ENCODE measurements at regions not wholly inside any gene's neighbourhood (a gene's known extent, or its start where the extent isn't known, plus 50 kb on each side); places are given as distances from the start of the nearest gene placed in this dataset.

GRCh38 chr2:33666879-33667278 is 67.8 kb upstream of the FAM98A start:
- H3K9me3 ChIP-seq: no peaks in the 10 kb centered on the region
- H3K4me1 ChIP-seq: peaks cover 14% of the 10 kb centered on the region
- TF ChIP-seq, protein P1, sequence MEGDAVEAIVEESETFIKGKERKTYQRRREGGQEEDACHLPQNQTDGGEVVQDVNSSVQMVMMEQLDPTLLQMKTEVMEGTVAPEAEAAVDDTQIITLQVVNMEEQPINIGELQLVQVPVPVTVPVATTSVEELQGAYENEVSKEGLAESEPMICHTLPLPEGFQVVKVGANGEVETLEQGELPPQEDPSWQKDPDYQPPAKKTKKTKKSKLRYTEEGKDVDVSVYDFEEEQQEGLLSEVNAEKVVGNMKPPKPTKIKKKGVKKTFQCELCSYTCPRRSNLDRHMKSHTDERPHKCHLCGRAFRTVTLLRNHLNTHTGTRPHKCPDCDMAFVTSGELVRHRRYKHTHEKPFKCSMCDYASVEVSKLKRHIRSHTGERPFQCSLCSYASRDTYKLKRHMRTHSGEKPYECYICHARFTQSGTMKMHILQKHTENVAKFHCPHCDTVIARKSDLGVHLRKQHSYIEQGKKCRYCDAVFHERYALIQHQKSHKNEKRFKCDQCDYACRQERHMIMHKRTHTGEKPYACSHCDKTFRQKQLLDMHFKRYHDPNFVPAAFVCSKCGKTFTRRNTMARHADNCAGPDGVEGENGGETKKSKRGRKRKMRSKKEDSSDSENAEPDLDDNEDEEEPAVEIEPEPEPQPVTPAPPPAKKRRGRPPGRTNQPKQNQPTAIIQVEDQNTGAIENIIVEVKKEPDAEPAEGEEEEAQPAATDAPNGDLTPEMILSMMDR (IDR thresholded peaks at IDR 0.05; ENCODE audit: low read depth, low read length): peak; percentile 40
- H3K4me3 ChIP-seq (ENCODE audit: low read depth, low read length): no peak overlapping the region
- peak; percentile 16 for DNase-seq
- H3K27me3 ChIP-seq: no peaks in the 10 kb centered on the region
- H3K36me3 ChIP-seq: no peaks in the 10 kb centered on the region

GRCh38 chr2:33665039-33665438 is 65.9 kb upstream of the FAM98A start:
- no peak for DNase-seq
- TF ChIP-seq, protein P1 (IDR thresholded peaks at IDR 0.05; ENCODE audit: low read depth, low read length): no peak
- Histone ChIP-seq H3K9me3 (no peaks in the 10 kb centered on the region), H3K36me3 (no peaks in the 10 kb centered on the region), H3K27me3 (no peaks in the 10 kb centered on the region), H3K4me3 (ENCODE audit: low read depth, low read length) (no peak overlapping the region), H3K4me1 (no peaks in the 10 kb centered on the region)

- DNase-seq: no peak
- H3K27me3 ChIP-seq: no peaks in the 10 kb centered on the region
- no peaks in the 10 kb centered on the region for H3K9me3 ChIP-seq
- H3K36me3 ChIP-seq: no peaks in the 10 kb centered on the region
- TF ChIP-seq, protein P1 (IDR thresholded peaks at IDR 0.05; ENCODE audit: low read depth, low read length): no peak
- no peak overlapping the region for H3K4me3 ChIP-seq (ENCODE audit: low read depth, low read length)
- H3K4me1 ChIP-seq: no peaks in the 10 kb centered on the region
Measured at GRCh38 chr2:33660416-33661123, 61.5 kb upstream of the FAM98A start.

DNA sequence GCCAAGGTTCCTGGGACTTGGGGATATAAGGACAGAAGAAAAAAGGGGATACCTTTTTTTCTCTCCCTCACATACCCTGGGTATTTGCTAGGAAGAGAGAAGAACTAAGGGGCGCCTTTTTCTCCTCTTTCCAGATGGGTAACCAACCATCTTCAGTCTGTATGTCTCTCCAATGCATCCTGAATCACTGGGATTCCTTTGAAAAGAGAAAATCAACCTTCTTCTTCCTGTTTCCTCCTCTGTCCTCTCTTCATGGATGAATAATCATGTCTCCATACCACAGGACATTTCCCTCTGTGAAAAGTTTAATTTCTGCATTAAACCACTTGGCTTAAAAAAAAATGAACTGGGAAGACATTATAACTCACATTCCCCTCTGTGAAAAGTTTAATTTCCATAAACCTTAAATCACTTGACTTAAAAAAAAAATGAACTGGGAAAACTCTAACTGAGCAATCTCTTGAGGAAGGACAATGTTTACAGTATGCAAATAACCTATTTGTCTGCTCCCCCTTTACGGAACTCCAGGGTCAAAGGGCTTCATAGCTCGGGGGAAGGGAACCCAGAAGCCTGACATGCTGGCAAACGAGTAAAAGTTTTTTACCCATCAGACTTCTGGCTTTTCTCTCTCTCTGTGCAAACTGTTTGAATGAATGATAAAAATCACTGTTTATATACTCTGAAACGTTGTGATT is 56.7 kb upstream of the FAM98A start:
- H3K27me3 ChIP-seq: no peaks in the 10 kb centered on the region
- H3K4me1 ChIP-seq: no peaks in the 10 kb centered on the region
- TF ChIP-seq, protein P1 (IDR thresholded peaks at IDR 0.05; ENCODE audit: low read depth, low read length): no peak
- no peaks in the 10 kb centered on the region for H3K36me3 ChIP-seq
- H3K9me3 ChIP-seq: no peaks in the 10 kb centered on the region
- no peak overlapping the region for H3K4me3 ChIP-seq (ENCODE audit: low read depth, low read length)
- DNase-seq: no peak

DNA sequence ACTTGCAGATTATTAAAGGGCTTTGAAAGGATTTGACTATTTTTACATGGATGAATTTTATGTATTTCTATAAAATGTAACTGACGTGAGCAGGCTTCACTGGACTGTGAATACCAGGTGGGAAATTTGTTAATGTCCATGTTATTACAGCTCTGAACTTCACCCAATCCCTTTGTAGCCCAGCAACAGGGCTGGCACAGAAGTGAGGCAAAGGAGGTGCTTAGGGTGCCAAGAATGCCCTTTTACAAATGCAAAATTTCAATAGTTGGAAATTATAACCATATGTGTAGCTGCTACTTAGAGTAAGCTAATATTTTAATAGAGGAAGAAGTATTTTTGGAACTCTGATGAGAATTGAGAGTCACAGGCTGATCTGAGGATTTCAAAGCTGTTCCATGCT is 53.7 kb upstream of the FAM98A start:
- no peak for DNase-seq
- Histone ChIP-seq H3K4me3 (ENCODE audit: low read depth, low read length) (no peak overlapping the region), H3K4me1 (no peaks in the 10 kb centered on the region), H3K36me3 (no peaks in the 10 kb centered on the region), H3K9me3 (no peaks in the 10 kb centered on the region), H3K27me3 (no peaks in the 10 kb centered on the region)
- TF ChIP-seq, protein P1 (IDR thresholded peaks at IDR 0.05; ENCODE audit: low read depth, low read length): no peak

DNA sequence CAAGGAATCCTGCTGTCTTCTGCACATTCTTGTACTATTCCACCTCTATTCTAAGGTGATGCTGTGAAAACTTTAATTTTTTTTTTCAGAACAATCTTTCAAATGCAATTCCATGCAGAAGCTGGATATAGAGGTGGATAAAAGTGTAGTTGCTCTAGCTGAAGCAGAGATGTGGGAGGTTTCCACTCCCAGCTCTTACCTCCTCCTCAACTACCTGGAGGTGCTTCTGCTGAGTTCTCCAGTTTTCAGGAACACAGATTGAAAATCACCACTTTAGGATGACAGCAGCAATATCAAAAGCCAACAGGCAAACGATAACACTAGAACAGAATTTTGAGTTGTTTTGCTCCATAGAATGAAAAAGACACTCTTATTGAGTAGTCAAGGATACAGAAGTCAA is 51.1 kb upstream of the FAM98A start:
- Histone ChIP-seq H3K4me1 (no peaks in the 10 kb centered on the region), H3K36me3 (no peaks in the 10 kb centered on the region), H3K4me3 (ENCODE audit: low read depth, low read length) (no peak overlapping the region), H3K9me3 (no peaks in the 10 kb centered on the region), H3K27me3 (no peaks in the 10 kb centered on the region)
- TF ChIP-seq, protein P1 (IDR thresholded peaks at IDR 0.05; ENCODE audit: low read depth, low read length): no peak
- DNase-seq: no peak
